GM19324 (cell line): ENCODE measurements at regions not wholly inside any gene's neighbourhood (a gene's known extent, or its start where the extent isn't known, plus 50 kb on each side); places are given as distances from the start of the nearest gene placed in this dataset.
"Not testable (repeated sequence)": the region's sequence is repeated elsewhere in the genome, so short reads cannot be mapped to it uniquely, and the experiment has no call there.

ENCODE experiments used
- ATAC-seq: cut with Tn5 transposase; IDR thresholded peaks from one replicate; pipeline ENCODE4 v1.9.1; 2021; ENCODE audit warnings: mild to moderate bottlenecking, moderate library complexity; ENCODE audit not compliant: unreplicated experiment, low FRiP score

DNA sequence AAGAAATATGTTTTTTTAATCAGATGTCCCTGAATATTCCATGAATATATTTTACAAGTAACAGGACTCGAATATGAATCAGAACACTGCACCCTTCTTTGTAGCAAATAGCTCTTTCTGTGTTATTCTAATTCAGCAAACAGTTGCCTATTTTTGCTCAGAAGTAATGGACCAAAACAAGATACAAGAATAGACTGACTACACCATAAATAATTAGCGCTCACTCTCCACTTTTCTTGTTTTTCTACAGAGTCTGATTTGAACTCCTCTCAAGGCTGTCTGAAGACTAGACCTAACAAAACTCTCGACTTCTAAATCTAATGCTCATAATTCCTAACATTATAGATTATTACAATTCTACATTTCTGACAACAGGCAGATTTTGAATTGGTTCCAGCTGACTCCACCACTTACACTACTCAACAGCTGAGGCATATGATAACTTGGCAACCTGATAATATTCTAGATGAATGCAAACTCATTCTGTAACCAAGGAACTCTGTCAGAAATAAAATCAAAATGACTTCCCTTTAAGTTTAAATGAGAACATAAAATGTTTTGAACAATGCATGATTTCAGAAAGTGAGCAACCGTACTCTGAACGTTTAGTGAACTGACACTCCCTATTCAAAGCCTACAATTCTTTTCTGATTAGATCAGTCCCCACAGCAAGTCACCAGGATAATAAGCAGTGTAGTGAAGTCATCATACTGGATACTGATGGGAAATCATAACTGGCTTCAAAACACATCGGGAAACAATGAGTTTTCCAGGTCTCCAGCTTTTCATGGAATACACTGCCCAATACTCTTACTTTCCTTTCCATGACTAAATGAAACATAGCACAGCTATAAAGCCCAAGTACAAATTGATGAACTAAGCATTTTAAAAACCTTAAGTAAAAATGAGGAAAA is 114.2 kb upstream of the BEND6 start:
- ATAC-seq = no peak

DNA sequence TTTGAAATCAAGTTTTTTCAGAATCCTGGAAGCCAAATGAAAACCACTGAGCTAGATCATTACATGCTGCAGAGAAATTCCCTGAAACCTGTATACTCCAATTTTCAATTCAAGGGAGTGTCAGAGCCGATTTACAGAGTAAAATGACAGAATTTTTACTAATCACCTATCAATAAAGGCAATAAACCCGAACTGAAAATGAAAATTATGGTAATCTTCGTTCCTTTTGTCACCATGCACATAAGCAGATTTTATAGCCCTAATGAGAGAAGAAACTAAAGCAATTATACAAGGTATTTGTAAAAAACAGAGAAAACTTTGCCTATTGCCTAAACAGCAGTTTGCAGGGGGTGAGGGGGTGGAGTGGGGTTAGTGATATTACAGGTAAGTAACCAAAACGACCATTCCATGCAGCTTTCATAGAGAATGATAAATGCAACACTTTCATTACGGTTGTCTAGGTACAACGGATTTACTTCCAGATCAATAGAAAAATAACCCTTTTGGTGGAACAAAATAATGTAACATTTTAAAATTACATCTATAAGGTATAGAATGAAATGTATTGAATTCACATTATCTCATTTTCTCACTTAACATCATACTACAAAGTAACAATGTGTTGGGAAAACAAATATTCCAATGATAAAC is 115.2 kb upstream of the BEND6 start:
- ATAC-seq = no peak

GRCh38 chr6:56838965-56839364 is 115.9 kb upstream of the BEND6 start:
- ATAC-seq = no peak

DNA sequence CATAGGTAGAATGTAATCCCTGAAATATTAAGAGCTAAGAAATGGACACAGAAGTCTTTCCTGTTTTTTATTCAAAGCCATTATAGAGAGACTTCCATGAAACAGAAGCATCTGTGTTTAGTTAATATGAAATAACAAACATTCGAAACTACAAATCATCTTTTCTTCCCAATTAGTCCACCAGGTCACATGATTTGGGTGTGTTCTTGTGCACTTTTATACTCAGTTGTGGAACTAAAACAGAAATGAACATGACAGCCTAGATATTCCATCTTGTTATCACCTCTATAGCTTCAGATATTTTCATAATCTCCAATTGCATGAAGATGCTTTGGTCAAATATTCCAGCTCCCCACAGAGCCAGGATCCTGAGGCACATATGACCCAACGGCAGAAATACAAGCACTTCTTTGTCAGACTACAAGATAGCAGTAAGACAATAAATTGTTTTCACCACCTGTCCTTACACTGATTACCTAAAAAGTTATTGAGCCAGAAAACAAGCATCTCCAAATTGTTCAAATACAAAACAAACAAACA is 116.8 kb upstream of the BEND6 start:
- no peak for ATAC-seq

- ATAC-seq = no peak
Observed at GRCh38 chr6:56837322-56837894, 117.5 kb upstream of the BEND6 start.

GRCh38 chr6:56835612-56836011 is 119.3 kb upstream of the BEND6 start:
- ATAC-seq = no peak

GRCh38 chr6:56833873-56834272 is 121.0 kb upstream of the BEND6 start:
- ATAC-seq = no peak

DNA sequence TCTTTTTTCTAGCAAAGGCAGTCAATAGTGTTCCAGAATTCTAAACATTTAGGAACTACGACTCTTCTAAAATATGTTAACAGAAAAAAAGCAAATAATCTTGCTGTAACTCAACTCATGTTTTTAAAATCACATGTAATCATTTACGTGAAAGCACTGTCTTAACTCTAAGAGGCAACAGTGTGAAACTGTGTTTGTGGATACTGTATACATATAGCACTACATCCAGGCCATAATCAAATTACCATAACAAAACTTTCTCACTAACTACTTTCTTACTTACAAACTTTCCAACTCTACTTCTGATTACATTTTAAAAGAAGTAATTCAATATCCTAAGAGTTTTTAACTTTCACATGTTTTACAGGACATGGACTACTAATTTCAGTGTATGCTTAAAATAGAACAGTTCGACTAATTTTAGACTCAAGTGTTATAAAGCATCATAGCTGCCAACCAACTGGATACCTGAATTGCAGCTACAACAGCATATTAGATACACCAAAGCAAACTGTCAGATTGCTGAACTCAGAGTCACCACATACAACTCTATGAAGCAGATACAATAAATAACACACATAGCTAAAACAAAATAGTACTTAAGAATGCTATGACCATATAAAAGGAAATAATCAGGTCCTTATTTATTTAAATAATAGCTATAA is 121.6 kb upstream of the BEND6 start:
- ATAC-seq = no peak

GRCh38 chr6:56832225-56832624 is 122.7 kb upstream of the BEND6 start:
- ATAC-seq = no peak

- ATAC-seq = no peak
Observed at GRCh38 chr6:56831334-56831733, 123.6 kb upstream of the BEND6 start.

DNA sequence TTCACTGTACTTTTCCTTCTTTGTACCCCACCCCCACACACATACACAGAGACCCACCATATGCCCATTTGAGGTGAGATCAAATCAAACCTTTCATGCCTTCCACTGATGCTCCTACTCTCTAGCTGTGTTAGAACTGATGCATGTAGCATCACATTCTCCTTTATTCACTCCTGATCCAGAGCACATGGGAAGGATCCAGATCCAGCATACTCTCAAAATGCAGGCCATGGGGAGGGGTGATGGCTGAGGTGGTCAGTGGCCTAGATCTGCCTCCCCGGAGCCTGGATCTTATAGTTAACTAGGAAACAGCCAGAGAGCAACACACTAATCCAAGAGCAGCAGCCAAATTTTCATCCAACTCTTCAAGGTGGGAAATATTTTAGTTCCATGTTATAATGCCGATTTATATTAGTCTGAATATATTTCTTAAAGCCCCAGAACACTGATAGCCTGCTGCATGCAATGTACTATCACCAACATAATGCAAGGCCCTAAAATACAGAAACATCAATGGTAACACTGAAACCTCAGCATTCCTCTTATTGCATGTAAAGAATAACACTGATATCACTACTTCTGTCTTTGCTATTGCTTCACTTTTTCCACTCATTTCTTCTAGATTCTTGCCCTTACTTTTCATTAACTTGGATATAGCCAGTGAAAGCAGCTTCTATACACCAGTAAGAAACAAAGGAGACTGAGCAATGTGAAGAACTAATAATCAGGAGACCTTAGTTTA is 126.8 kb upstream of the BEND6 start:
- ATAC-seq = no peak

DNA sequence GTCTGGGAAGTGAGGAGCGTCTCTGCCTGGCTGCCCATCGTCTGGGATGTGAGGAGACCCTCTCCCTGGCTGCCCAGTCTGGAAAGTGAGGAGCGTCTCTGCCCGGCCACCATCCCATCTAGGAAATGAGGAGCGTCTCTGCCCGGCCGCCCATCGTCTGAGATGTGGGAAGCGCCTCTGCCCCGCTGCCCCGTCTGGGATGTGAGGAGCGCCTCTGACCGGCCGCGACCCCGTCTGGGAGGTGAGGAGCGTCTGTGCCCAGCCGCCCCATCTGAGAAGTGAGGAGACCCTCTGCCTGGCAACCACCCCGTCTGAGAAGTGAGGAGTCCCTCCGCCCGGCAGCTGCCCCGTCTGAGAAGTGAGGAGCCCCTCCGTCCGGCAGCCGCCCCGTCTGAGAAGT is 130.5 kb upstream of the BEND6 start:
- not testable (repeated sequence) for ATAC-seq

DNA sequence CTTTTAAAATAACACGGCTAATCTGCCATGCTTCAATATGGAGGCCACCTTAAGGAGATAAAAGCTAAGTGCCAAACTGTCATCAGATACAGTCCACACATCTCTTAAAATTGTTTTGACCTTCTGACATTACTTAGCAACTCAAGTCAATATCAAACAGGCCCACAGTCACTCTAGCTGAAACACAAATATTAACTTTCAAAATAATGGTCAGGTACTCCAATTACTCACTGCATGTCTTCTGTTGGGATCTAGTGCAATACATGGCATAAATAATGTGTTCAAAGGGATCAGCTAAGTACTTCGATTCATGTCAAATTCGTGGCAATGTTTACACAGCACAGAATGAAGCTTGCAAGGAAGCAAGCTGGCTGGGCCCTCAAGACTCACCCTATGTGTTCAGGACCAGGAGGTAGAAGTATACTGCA is 133.9 kb upstream of the BEND6 start:
- no peak for ATAC-seq

- ATAC-seq = no peak
Observed at GRCh38 chr6:56820060-56820459, 134.8 kb upstream of the BEND6 start.

DNA sequence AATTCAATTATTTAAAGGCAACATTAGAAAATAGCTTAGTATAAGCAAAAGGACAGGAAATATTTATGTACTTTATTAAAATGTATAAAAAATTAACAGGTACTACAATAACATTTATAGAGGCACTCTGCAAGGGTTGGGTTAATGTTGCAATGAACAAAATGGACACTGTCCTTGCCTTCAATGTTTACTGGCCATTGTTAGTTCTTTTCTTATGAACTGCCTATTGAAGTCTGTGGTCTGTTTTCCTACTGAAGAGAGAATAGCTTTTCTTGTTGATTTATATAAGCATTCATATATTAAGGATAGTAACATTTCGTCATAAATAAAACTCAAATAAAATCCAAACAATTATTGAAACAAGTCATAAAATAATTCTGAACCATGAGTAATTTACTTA is 135.3 kb upstream of the BEND6 start:
- no peak for ATAC-seq

DNA sequence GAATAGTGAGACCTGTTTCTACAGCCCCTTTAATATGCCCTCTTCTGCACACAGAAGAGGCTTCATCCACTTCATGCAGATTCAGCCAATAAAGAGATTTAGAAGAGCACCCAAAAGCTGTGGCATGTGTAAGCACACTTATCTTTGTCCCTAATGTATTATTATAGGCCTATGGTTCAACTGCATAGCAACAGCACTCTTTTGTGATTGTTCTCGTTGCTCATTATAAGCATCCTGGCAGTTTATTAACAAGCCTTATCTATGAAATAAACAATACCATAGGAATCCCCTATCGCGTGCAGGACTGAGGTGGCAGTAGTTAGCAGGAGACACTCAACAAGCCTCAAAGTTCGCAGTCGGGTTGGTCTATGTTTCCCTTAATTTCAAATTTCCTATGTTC is 138.5 kb upstream of the BEND6 start:
- ATAC-seq = no peak

DNA sequence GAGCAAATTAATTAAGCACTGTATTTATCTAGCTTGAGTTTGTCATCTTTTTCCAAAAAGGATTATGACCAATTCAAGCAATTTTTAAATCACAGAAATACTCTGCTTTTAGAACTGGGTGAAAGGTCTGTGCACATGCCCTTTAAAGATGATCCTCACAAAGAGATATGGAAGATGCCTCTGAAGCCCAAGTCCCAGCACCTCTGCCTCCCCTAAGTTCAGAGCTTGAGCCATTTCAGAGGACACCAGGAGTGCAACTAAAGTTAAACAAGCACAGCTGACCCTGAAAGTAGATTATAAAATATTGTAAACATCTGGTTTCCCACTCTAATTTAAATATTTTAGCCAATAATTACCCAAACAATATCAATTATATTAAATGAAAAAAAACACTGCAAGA is 139.5 kb upstream of the BEND6 start:
- no peak for ATAC-seq

DNA sequence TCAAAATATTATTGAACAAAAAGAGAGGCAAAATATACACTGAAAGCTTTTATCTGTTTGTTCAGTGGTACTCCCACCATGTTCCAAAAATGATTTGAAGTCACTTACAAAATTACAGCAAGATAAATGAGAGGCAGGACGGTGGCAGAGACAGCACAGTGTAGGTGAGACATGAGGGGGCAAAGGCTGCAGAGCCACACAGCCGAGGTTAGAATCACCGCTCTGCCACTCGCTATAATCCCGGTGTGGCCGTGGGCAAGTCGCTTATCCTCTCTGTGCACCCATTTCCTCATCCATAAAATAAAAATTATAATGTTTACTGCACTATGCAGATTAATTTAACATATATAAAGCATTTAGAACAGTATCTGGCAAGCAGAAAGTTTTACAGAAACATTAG is 140.1 kb upstream of the BEND6 start:
- no peak for ATAC-seq

DNA sequence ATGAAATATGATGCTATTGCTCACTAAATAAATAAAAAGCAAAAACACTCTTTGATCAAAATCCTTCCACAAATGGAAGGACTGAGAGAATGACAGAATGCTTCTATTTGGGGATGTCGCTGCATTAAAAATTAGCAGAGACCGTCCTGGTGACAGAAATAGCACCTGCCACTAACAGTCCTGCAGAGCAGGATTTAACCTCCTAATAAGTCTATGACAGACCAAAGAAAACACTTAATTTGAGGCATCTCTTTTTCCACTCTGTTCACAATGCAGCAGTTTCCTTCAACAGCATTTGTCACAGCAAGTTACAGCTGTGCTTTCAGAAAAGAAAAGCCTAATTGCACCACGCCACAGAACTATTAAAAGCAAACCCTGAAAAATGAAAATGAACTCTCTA is 140.6 kb upstream of the BEND6 start:
- ATAC-seq = peak; percentile 44

DNA sequence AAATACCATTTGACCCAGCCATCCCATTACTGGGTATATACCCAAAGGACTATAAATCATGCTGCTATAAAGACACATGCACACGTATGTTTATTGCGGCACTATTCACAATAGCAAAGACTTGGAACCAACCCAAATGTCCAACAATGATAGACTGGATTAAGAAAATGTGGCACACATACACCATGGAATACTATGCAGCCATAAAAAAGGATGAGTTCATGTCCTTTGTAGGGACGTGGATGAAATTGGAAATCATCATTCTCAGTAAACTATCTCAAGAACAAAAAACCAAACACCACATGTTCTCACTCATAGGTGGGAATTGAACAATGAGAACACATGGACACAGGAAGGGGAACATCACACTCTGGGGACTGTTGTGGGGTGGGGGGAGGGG is 142.1 kb upstream of the BEND6 start:
- not testable (repeated sequence) for ATAC-seq
